Kidney epithelial cell (primary cell): ENCODE measurements at regions not wholly inside any gene's neighbourhood (a gene's known extent, or its start where the extent isn't known, plus 50 kb on each side); places are given as distances from the start of the nearest gene placed in this dataset.

Source experiments
- DNase-seq: peaks from one replicate; pipeline ENCODE4 v3.0.0-alpha.2; 2010; ENCODE audit warnings: low read depth
- H3K27me3 ChIP-seq: 2 replicates; pipeline ENCODE4 v1.6.0; 2011; ENCODE audit warnings: low read length; ENCODE audit not compliant: control insufficient read depth, insufficient read depth
- H3K36me3 ChIP-seq: 2 replicates; pipeline ENCODE4 v1.5.1; 2011; ENCODE audit warnings: low read length; ENCODE audit not compliant: control insufficient read depth, insufficient read depth
- H3K4me3 ChIP-seq: 2 replicates; pipeline ENCODE4 v1.5.1; 2011; ENCODE audit warnings: low read depth, mild to moderate bottlenecking, control low read depth, low read length
- CTCF ChIP-seq: IDR thresholded peaks from 2 replicates; pipeline ENCODE4 v1.5.1; 2011; ENCODE audit warnings: mild to moderate bottlenecking, moderate library complexity, low read length, control low read depth, inconsistent platforms; ENCODE audit not compliant: insufficient read depth, poor library complexity, severe bottlenecking

DNA sequence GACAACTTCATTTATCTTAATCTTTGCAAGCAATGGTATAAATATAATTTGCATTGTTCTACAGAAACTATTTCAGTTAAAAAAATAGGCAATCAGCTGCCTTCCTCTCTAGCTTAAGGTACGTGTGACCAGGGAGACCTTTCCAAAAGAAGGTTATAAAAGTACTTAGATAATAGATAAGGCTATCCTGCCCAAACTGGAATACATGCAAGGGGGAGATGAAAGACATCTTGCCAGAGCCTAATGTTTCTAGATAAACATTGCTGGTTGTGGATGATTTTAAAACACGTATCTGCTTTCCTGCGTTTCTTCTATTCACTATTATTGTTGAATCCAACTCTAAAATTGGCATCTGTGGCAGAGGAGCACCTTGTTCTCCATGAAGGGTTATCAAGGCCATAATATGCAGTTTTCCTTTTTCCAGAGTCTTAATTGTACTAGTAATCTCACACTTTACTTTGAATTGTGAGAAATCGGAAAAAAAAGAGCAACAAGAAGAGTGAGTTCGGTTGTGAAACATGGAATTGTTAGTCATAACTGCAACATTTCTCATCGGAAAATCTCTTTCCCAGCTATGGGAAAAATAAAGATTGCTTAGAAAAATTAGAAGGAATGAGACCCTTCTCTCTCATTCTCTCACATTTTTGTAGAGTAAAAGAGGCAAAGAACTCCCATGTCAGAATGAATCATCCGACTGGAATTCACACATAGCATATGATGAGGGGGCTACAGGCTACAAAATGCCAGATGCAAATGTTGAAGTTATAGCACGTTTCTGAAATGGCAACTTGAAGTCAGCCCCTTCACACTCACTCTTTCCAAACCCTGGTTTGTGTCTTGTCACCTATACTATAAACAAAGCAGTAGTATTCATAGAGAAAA, 936.1 kb upstream of the NR2F2 start:
- Histone ChIP-seq H3K27me3 (no peaks in the 10 kb centered on the region), H3K4me3 (no peak overlapping the region), H3K36me3 (no peaks in the 10 kb centered on the region)
- no peak for DNase-seq
- TF ChIP-seq CTCF: no peak

- TF ChIP-seq CTCF: no peak
Measured at GRCh38 chr15:95400428-95400827, 930.1 kb upstream of the NR2F2 start.

DNA sequence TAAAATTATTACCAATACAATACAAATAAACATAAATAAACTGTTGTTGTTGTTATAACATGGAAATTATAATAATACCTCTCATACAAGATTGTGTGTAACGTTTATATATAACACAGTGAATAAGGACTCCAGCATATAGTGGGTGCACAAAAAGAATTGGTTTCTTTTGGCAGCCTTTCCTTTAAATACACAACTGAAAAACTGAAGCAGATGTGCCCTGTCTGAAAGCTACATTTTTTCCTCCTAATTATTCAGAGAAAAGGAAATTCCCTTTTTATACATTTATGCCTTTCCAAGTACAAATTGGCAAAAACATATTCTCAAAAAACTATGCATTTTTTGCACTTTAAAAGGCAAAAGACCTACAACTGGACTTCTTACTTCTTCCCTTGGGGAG, 928.9 kb upstream of the NR2F2 start:
- DNase-seq: no peak
- Histone ChIP-seq H3K27me3 (no peaks in the 10 kb centered on the region), H3K4me3 (no peak overlapping the region), H3K36me3 (no peaks in the 10 kb centered on the region)
- no peak for TF ChIP-seq CTCF

More at GRCh38 chr15:95400428-95400827, 930.1 kb upstream of the NR2F2 start:
- Histone ChIP-seq H3K27me3 (no peaks in the 10 kb centered on the region), H3K36me3 (no peaks in the 10 kb centered on the region), H3K4me3 (no peak overlapping the region)
- DNase-seq: no peak

GRCh38 chr15:95405447-95405846, 925.1 kb upstream of the NR2F2 start:
- no peak for TF ChIP-seq CTCF
- Histone ChIP-seq H3K4me3 (no peak overlapping the region), H3K36me3 (no peaks in the 10 kb centered on the region), H3K27me3 (no peaks in the 10 kb centered on the region)
- no peak for DNase-seq

- DNase-seq: no peak
- no peaks in the 10 kb centered on the region for H3K27me3 ChIP-seq
Measured at GRCh38 chr15:95407534-95407933, 923.0 kb upstream of the NR2F2 start.

More at GRCh38 chr15:95407534-95407933, 923.0 kb upstream of the NR2F2 start:
- no peak for TF ChIP-seq CTCF
- no peak overlapping the region for H3K4me3 ChIP-seq
- no peaks in the 10 kb centered on the region for H3K36me3 ChIP-seq
